Panc1 (cell line): ENCODE measurements at regions not wholly inside any gene's neighbourhood (a gene's known extent, or its start where the extent isn't known, plus 50 kb on each side); places are given as distances from the start of the nearest gene placed in this dataset.
"Not testable (repeated sequence)": the region's sequence is repeated elsewhere in the genome, so short reads cannot be mapped to it uniquely, and the experiment has no call there.

ENCODE experiments used
- POLR2AphosphoS5 ChIP-seq: IDR thresholded peaks from 2 replicates; pipeline ENCODE4 v1.6.1; 2012; ENCODE audit warnings: mild to moderate bottlenecking, low read depth, low read length, moderate library complexity
- SIN3A ChIP-seq: IDR thresholded peaks from 2 replicates; pipeline ENCODE4 v1.6.1; 2012; ENCODE audit warnings: low read depth, mild to moderate bottlenecking, low read length, moderate library complexity, borderline replicate concordance; ENCODE audit not compliant: insufficient read depth
- TCF7L2 ChIP-seq: IDR thresholded peaks from 2 replicates; pipeline ENCODE4 v1.6.1; 2011; ENCODE audit warnings: mild to moderate bottlenecking, low read depth, low read length, inconsistent platforms
- TF ChIP-seq, protein P1 (sequence below): fragments of 450-650 bp; IDR thresholded peaks from 2 replicates; pipeline ENCODE4 v1.5.1; 2017; ENCODE audit warnings: mild to moderate bottlenecking
- TF ChIP-seq, protein P2 (sequence below), 2 experiments: IDR thresholded peaks; 2 replicates each; pipeline ENCODE4 v1.6.1; 2011 to 2012; ENCODE audit warnings: low read depth in 2 of 2, control low read depth in 1 of 2, low read length in 1 of 2, mild to moderate bottlenecking in 1 of 2, moderate library complexity in 1 of 2; ENCODE audit not compliant: insufficient read depth in 1 of 2

GRCh38 chr1:95911739-95912138 is 677.7 kb downstream of the RWDD3 start:
- TF ChIP-seq, protein P1, sequence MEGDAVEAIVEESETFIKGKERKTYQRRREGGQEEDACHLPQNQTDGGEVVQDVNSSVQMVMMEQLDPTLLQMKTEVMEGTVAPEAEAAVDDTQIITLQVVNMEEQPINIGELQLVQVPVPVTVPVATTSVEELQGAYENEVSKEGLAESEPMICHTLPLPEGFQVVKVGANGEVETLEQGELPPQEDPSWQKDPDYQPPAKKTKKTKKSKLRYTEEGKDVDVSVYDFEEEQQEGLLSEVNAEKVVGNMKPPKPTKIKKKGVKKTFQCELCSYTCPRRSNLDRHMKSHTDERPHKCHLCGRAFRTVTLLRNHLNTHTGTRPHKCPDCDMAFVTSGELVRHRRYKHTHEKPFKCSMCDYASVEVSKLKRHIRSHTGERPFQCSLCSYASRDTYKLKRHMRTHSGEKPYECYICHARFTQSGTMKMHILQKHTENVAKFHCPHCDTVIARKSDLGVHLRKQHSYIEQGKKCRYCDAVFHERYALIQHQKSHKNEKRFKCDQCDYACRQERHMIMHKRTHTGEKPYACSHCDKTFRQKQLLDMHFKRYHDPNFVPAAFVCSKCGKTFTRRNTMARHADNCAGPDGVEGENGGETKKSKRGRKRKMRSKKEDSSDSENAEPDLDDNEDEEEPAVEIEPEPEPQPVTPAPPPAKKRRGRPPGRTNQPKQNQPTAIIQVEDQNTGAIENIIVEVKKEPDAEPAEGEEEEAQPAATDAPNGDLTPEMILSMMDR = not testable (repeated sequence)
- TF ChIP-seq POLR2AphosphoS5, TCF7L2, SIN3A: not testable (repeated sequence)
- TF ChIP-seq, protein P2, sequence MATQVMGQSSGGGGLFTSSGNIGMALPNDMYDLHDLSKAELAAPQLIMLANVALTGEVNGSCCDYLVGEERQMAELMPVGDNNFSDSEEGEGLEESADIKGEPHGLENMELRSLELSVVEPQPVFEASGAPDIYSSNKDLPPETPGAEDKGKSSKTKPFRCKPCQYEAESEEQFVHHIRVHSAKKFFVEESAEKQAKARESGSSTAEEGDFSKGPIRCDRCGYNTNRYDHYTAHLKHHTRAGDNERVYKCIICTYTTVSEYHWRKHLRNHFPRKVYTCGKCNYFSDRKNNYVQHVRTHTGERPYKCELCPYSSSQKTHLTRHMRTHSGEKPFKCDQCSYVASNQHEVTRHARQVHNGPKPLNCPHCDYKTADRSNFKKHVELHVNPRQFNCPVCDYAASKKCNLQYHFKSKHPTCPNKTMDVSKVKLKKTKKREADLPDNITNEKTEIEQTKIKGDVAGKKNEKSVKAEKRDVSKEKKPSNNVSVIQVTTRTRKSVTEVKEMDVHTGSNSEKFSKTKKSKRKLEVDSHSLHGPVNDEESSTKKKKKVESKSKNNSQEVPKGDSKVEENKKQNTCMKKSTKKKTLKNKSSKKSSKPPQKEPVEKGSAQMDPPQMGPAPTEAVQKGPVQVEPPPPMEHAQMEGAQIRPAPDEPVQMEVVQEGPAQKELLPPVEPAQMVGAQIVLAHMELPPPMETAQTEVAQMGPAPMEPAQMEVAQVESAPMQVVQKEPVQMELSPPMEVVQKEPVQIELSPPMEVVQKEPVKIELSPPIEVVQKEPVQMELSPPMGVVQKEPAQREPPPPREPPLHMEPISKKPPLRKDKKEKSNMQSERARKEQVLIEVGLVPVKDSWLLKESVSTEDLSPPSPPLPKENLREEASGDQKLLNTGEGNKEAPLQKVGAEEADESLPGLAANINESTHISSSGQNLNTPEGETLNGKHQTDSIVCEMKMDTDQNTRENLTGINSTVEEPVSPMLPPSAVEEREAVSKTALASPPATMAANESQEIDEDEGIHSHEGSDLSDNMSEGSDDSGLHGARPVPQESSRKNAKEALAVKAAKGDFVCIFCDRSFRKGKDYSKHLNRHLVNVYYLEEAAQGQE (IDR thresholded peaks at IDR 0.05; ENCODE audit: insufficient read depth in 1 of 2, low read depth in 2 of 2, low read length in 1 of 2) = not testable (repeated sequence)
